ENCODE measurements at regions not wholly inside any gene's neighbourhood (a gene's known extent, or its start where the extent isn't known, plus 50 kb on each side); places are given as distances from the start of the nearest gene placed in this dataset.

GRCh38 chr16:87045466-87046216, 271.6 kb downstream of the C16orf95 start:
- no peak for TF ChIP-seq USF2 (IDR thresholded peaks at IDR 0.05)
- TF ChIP-seq ZFP36 (IDR thresholded peaks at IDR 0.05; ENCODE audit: borderline replicate concordance, partially characterized antibody), result peak; percentile 24
- DNase-seq (ENCODE audit: low read depth in 1 of 2, low spot score in 1 of 2) (no peak), ATAC-seq (no peak), FAIRE-seq (no peak)
- ChIA-PET POLR2A (no interaction called here), CTCF (interaction anchor here (0.8 to 10.3 kb wide), 2 partner anchors 17 to 62 kb away, joined by 3 to 82 read pairs; no protein-coding TSS in a partner anchor)
- Histone ChIP-seq H3K4me3 (no peak overlapping the region), H3K9me3 (no peaks in the 10 kb centered on the region), H3K27ac (no peak overlapping the region), H3K4me2 (no peak overlapping the region), H3K4me1 (no peaks in the 10 kb centered on the region)
- WGBS (ENCODE audit: missing lambda C conversion rate), result 84% methylated on average over 25 of the region's 25 CpGs

DNA sequence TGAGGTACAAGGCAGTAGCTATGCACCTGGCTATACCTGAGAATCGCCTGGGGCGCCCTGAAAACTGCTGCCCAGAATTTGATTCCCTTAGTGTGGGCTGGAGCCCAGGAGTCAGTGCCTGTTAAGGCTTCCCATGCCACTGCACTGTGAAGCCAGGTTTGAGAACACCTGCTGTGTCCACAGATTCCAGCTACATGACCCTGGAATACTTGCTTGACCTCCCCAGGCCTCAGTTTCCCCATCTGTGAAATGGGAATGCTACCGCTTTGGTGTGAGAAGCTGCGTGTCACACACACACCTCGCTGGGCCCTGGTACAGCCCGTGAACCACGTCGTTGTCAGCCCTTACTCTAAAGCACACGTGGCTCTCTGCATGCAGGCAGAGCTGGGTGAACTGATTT, 271.0 kb downstream of the C16orf95 start:
- Histone ChIP-seq H3K27ac (no peak overlapping the region), H3K4me3 (no peak overlapping the region), H3K4me2 (no peak overlapping the region), H3K4me1 (no peaks in the 10 kb centered on the region), H3K9me3 (no peaks in the 10 kb centered on the region)
- POLR2A ChIA-PET, result no interaction called here
- TF ChIP-seq GATA3 (IDR thresholded peaks at IDR 0.05; ENCODE audit: borderline replicate concordance) (no peak), RAD21 (conservative IDR thresholded peaks at IDR 0.05 in 1 of 2, IDR thresholded peaks at IDR 0.05 in 1 of 2) (no peak), CTCF (IDR thresholded peaks at IDR 0.05) (no peak), ZNF302 (CRISPR knock-in tag; IDR thresholded peaks at IDR 0.05) (no peak), ESRRA (IDR thresholded peaks at IDR 0.05; ENCODE audit: borderline replicate concordance, low read length) (no peak)
- TF ChIP-seq, protein P1, sequence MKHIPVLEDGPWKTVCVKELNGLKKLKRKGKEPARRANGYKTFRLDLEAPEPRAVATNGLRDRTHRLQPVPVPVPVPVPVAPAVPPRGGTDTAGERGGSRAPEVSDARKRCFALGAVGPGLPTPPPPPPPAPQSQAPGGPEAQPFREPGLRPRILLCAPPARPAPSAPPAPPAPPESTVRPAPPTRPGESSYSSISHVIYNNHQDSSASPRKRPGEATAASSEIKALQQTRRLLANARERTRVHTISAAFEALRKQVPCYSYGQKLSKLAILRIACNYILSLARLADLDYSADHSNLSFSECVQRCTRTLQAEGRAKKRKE (CRISPR knock-in tag; IDR thresholded peaks at IDR 0.05; ENCODE audit: low read depth), result no peak
- no peak for DNase-seq (ENCODE audit: low read depth in 1 of 2, low spot score in 1 of 2)
- ATAC-seq, result no peak
- FAIRE-seq, result no peak
- CTCF ChIA-PET, result interaction anchor here (0.8 to 10.3 kb wide), 2 partner anchors 16 to 62 kb away, joined by 3 to 82 read pairs; no protein-coding TSS in a partner anchor
- WGBS (ENCODE audit: missing lambda C conversion rate), result 84% methylated on average over 9 of the region's 9 CpGs

- DNase-seq (ENCODE audit: low read depth in 1 of 2, low spot score in 1 of 2), result no peak
- TF ChIP-seq TP53 (CRISPR knock-in tag; IDR thresholded peaks at IDR 0.05) (no peak), SREBF2 (IDR thresholded peaks at IDR 0.05) (no peak), TFCP2L1 (CRISPR knock-in tag; IDR thresholded peaks at IDR 0.05) (no peak), HOXB5 (CRISPR knock-in tag; IDR thresholded peaks at IDR 0.05) (no peak), USF2 (IDR thresholded peaks at IDR 0.05) (no peak), POLR2AphosphoS2 (conservative IDR thresholded peaks at IDR 0.05; ENCODE audit: low read length) (no peak), NFE2L2 (conservative IDR thresholded peaks at IDR 0.05; ENCODE audit: low read length) (no peak), FOSB (CRISPR knock-in tag; IDR thresholded peaks at IDR 0.05) (no peak), MAX (IDR thresholded peaks at IDR 0.05) (no peak), ZFP36 (IDR thresholded peaks at IDR 0.05; ENCODE audit: borderline replicate concordance, partially characterized antibody) (no peak), REST (IDR thresholded peaks at IDR 0.05) (no peak), CHD2 (IDR thresholded peaks at IDR 0.05; ENCODE audit: low read length, partially characterized antibody) (no peak), JUN (IDR thresholded peaks at IDR 0.05) (no peak), ZNF302 (CRISPR knock-in tag; IDR thresholded peaks at IDR 0.05) (no peak), RAD21 (conservative IDR thresholded peaks at IDR 0.05 in 1 of 2, IDR thresholded peaks at IDR 0.05 in 1 of 2) (no peak)
- no peak for FAIRE-seq
- CTCF ChIA-PET, result interaction anchor here (0.6 to 10.3 kb wide), 8 partner anchors 8 to 489 kb away, joined by 3 to 82 read pairs (median 4); no protein-coding TSS in a partner anchor
- Histone ChIP-seq H3K4me3 (no peak overlapping the region), H3K4me1 (no peaks in the 10 kb centered on the region), H3K4me2 (no peak overlapping the region), H3K9me3 (no peaks in the 10 kb centered on the region), H3K27ac (no peak overlapping the region)
- no peak for ATAC-seq
- POLR2A ChIA-PET, result no interaction called here
- WGBS (ENCODE audit: missing lambda C conversion rate), result 66% methylated on average over 11 of the region's 13 CpGs
Observed at GRCh38 chr16:87047221-87048037, 269.8 kb downstream of the C16orf95 start.

Data from A549 (cell line).